UCSD-AML1 (cell line): ENCODE measurements at regions not wholly inside any gene's neighbourhood (a gene's known extent, or its start where the extent isn't known, plus 50 kb on each side); places are given as distances from the start of the nearest gene placed in this dataset.
"Not testable (repeated sequence)": the region's sequence is repeated elsewhere in the genome, so short reads cannot be mapped to it uniquely, and the experiment has no call there.

Experiments used
- DNase-seq: peaks from one replicate; lab custom pipeline; 2025; ENCODE audit not compliant: unreplicated experiment; lab: John Stamatoyannopoulos, UW

DNA sequence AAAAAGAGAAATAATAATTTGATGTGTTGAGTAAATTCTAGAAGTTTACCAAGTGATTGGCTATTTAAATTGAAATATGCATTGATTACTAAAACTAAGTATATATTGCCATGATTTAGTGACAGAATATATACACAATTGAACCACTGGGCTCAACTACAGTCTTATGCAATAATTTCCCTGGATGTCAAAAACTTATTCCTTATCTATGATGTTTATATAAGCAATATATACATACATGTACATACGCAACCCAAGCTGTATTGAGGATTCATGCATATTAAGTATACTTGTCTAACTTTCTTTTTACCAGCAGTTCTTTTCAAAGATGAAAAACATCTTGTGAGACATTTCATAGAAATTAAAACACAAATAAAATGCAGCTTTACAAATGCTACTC lies 165.8 kb downstream of the ZIC4 start:
- DNase-seq = no peak

DNA sequence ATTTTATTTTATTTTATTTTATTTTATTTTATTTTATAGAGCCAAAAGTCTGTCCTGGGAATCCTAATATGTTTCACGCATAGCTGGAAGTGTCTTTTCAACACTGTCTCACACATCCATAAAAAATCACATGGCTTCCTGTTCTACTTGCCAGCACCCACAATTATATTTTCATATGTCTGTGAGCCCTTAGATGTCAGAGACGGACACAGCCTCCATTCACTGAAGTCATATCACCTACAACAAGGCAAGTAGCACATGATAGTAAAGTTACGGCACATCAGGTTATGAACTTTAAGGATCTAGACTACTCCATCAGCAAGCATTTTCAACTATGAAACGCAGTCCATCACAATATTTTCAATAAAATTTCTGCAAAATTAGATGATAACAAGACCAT lies 168.4 kb downstream of the ZIC4 start:
- DNase-seq = no peak

DNA sequence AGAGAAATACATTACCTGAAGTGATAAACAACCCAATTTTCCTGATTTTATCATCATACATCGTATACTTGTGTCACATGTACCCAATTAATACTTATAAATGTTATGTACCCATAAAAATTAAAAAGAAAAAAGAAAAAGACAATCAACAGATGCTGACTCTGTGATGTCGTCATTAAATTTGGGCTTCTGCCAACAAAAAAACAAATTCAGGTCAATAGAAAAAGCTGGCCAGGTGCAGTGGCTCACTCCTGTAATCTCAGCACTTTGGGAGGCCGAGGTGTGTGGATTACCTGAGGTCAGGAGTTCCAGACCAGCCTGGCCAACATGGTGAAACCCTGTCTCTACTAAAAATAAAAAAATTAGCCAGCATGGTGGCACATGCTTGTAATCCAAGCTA lies 174.4 kb downstream of the ZIC4 start:
- DNase-seq = not testable (repeated sequence)

DNA sequence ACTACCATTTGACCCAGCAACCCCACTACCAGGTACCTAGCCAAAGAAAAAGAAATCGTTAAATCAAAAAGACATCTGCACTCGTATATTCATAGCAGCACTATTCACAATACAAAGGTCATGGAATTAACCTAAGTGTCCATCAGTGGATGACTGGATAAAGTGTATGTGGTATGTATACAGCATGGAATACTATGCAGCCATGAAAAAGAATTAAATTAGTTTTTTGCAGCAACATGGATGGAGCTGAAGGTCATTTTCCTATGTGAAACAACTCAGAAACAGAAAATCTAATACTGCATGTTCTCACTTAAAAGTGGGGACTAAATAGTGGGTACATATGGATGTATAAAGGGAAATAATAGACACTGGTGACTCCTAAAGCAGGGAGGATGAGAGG lies 175.2 kb downstream of the ZIC4 start:
- no peak for DNase-seq

DNA sequence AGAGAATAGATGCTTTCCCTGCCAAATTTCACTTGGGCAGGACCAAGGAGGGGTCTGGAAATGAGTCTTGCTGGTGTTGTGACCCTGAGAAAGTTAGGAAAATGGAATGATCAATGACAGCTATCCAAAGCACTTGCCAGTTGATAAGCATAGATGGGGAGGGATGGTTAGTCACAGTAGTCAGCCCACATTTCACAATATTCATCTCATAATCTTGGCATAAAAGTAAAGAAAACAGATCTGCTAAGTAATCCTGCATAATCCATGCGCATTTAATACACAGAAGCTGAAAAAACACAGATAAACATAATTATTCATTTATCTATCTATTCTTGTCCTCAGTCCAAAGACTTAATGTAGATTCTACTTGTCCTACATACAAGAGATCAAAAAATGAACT lies 184.1 kb downstream of the ZIC4 start:
- no peak for DNase-seq

DNA sequence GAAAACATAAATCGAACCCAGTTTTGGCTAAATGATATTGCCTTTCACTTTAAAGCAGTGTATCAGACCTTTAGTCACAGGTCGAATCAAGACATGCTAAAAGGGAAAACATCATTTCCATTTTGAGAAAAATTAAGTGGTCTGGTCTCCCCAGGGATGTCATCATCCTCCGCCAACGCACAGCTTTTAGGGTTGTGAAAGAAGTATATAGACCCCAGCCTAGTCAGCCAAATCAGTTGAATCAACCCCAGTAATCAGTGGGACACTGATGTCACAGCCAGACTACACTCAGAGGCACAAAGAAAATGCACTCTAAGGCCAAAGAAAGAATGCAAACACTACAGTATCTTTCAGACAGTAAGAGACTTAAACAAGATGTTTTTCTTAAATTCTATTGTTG lies 187.4 kb downstream of the ZIC4 start:
- peak; percentile 3 for DNase-seq

DNA sequence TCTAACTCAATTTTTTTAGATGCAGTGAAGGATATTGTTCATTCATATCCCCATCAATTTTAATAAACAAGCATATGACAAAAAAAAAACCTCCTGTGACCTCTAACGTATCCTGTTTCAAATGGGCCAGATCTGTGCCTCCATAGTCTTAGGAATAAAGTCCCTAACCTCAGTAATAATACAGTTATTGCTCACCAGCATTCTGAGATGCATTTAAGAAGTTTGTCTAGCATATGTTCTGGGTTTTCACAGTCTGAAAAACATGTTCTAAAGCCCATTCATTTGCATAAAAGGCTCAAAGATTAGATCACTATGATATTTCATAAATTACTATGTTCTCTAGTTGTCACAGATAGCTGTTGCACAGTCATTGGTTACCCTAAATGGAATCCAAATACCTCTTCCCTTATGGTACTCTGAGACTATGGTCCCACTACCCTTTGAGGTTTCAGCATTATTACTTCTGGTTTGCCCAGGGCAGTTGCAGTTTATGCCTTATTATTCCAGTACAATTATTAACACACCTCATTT lies 190.1 kb downstream of the ZIC4 start:
- no peak for DNase-seq

DNA sequence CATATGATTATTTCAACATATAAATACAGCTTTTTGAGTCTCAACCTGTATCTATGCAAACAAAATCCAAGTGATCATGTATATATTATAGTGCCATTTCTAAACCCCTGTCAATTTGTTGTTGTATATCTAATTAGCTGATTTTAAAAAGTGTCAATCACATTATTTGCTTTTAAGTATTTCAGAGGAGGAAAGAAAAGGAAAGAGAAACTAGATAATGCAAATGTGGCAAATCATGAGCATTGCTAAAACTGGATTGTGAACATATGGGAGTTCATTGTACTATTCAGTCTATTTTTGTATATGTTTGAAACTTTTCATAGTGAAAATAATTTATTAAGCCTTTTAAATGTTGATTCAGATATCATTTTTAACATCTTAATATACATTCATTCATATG lies 190.7 kb downstream of the ZIC4 start:
- no peak for DNase-seq

DNA sequence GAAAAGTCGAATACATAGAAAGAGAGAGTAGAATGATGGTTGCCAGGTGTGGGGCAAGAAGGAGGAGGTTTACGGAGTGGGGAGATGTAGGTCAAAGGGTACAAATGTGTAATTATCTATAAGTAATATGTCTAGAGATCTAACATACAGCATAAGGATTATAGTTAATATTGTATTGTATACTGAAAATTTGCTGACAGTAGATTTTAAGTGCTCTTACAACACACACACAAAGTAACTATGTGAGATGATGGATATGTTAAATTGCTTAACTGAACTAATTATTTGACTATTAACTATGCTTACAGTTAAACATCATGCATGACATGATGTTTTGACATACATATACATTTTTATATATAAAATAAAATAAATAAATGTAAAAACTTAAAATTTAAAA lies 192.7 kb downstream of the ZIC4 start:
- DNase-seq = no peak

DNA sequence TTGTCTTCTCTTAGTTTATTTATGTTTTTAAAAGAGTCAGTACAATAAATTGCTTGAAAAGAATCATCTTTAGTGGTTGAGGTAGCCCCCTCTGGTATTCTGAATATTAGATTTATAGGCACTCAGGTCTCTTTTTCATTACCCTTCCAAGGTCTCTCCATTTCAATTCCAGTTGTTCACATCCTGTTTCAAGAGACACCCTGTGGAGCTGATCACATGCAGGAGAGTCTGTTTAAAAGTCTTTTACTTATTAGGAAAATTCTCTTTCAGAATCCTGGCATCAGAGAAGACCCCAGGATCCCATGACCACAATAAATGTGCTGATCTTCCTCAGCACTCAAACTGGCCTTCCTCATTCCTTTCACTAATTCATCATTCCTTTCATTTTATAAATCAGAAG lies 195.7 kb downstream of the ZIC4 start:
- DNase-seq = no peak

DNA sequence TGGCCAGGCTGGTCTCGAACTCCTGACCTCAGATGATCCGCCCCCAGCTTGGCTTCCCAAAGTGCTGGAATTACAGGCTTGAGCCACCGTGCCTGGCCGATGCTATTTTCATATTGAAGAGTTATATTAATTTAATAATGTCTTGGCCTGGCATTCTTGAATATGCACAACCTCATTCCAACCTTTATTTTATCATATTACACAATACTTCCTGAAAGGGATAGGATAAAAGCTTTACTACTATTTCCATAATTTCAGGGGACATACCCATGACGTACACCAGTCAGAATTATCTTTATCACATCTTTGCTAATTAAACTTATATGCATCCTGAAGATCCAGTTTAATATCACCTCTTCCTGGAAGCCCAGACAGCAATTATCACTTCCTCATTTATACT lies 205.3 kb downstream of the ZIC4 start:
- no peak for DNase-seq

DNA sequence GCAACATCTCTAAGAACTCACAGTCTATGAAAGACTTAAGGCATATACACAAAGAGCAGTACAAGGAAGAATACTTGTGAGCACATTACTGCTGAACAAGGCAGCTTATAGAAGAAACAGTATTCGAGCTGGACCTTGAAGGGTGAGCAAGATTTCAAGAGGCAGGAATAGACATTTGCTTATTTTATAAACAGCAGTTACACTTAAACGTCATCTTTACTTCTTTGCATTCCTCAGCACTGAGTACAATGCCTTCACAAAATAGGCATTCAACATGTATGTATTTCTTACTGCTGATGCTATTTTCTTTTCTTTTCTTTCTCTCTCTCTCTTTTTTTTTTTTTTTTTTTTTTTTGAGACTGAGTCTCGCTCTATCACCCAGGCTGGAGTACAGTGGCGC lies 205.8 kb downstream of the ZIC4 start:
- no peak for DNase-seq

DNA sequence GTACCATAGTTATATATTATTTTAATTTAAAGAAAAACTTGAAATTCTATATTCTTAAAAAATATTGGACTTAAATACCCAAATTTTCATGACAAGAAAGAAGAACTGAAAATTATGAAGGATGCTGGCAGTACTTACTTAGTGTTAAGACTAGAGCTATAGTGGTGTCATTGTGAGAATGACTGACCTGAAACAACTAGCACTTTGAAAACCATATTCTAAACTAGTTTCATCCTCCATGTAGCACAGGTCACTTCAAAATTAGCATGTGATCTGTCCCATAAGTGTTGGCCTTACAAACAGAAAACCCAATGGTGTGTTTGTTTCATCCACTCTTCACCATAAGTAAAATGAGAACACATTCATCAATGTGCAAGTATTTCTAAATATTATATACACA lies 208.6 kb downstream of the ZIC4 start:
- no peak for DNase-seq

DNA sequence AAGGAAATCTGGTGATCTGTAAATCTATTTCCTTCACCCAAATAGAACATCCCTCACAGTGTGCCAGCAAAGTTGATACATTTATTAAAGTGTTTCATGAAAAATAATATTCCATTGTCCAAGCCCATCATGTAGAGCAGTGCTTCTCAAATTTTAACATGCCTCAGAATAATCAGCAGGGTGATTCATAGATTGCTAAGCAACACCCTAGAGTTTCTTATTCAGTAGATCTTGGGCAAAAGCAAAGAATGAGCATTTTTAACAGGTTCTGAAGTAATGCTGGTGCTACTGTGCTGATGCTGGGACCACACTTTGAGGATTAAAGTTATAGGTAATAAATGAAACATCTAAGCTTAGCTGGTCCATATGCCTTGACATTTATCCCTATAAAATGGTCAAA lies 210.5 kb downstream of the ZIC4 start:
- DNase-seq = no peak

DNA sequence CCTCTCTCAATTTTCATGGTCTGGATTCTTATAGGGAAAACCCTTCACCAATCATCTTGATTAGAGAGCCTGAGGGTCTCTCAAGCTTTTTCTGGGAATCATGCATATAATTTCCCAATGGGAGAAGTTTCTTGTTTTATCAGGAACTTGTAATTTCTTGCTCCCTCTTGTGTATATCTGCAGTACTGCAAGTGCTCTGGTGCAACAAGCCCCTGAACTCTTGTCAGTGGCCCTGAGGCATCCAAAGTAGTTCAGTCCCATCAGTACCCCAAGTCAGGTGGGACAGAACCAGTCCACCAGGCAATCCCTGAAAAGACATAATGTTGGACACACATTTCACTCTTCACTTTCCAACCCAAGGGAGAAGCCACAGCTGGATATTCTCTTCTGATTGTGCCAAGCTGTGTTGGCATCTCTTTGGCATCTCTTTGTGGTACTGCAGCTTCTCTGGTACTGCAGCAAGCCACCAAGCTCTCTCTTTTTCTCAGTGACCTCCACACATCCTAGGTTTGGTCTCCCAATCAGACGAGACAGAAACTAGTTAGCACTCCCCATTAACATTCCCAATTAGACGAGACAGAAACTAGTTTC lies 214.5 kb downstream of the ZIC4 start:
- peak; percentile 2 for DNase-seq

DNA sequence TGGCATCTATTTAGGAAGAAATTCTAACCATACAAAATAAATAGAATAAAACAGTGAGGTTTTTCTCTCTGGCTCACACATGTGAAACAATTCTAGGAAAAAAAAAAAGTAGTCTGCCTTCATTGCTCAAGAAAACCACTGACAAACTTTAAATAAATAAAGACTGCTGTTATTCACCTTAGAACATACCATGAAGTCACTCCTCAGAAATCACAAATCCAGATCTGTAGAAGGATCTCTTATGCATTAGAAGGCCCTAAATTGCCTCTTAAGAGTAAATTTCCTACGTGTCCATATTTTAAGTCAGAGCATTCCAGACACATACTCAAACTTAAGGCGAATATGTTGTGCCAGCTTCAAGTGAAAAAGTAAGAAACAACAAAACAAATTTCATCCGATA lies 217.3 kb downstream of the ZIC4 start:
- DNase-seq = no peak

DNA sequence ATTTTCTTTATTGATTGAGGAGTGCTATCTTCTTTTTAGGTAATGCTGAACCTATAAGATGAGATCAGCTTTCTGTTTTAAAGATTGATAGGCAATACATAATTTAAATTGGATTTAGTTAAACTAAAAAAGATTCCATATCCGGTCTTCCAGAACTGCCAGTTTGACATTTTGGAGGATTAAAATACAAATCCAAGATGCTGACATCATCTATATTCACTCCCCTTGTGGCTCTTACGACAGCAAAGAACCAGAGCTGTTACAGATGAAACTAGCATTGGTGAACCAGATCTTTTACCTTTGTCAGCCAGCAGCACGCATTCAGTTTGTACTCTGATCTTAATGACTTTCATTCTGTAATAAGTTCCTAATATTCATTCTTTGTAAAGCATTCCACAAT lies 218.7 kb downstream of the ZIC4 start:
- DNase-seq = no peak

DNA sequence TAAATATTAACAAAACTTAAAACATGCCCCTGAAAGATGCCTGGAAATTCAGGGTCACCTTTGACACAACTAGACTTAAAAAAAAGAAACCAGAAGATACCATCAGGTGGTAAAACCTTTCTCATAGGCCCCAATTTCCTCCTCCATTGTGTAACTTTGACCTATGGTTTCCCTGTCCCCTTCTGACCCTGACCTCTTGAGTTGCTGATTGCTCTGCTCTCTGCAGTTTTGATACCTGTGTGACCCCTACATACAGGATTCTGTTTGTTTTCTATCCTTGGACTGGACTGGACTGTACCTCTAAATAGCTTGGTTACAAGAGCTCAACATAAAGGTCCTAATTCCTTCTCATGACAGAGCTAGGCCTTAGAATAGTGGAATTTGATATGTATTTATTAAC lies 220.6 kb downstream of the ZIC4 start:
- no peak for DNase-seq

DNA sequence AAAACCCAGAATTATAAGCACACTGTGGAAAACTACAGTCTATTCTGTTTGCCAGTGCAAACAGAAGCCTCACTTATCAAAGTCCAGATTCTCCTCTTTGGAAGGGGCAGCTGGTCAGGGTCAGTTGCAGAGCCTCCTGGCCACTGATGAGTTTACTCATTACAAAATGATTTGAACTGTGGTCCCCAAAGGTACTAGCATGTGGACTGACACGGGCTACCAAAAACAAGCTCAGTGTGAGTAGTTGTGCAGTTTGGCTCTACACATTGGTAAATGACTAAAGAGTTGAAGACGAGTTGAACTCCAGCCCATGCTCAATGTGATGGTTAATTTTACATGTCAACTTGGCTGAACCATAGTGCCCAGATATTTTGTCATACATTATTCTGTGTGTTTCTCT lies 221.5 kb downstream of the ZIC4 start:
- no peak for DNase-seq

DNA sequence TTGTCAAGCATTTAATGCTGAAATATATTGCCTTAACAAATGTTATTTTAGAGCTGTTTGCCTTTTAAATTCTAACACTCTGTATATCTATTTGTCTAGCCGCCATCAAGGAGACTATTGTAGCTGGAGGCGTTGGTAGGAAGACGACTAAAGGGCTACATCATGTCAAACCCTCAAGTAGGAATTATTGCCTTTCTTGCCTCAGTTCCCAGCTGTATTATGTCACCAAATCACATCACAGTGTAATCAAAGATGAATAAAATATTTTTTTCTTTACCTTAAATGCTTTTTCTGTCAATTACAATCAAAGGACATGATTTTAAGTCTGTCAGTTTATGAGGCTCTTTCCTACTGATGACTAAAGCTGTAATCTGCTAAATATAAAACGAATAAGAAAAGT lies 233.1 kb downstream of the ZIC4 start:
- no peak for DNase-seq

DNA sequence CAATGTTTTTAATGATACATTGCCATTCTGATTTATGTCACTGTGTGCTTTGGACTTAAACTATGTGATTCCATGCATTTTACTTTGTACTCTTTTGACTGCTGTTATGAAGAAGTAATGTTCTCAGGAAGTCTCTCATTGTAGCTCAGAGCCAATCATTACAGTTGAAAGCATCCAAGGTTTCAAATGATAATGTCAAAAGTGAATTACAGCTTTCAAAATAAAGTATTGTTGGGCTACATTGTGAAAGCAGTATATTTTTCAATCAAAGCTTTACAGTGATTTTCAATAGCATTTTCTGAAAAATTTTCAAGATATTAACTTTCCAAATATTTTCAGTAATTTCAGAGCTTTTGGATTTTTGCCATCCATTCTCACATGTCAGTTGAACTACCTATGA lies 243.6 kb downstream of the ZIC4 start:
- no peak for DNase-seq

DNA sequence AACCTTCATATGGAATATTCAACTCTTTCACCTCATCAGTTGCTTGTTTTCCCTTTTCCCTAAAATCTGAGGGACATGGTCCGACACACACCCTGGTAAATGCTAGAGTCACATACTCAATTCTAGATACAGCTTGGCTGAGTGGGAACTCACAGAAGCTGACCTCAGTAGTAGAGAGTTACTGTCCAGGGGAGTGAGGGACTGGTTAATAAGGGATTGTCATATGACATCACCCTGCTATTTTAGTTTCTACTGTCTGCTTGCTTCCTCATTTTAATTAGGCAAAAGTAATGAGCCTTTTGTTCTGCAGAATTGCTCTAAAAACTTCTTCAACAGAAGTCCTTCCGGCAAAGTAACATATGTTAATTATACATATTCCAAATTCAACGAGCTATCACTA lies 244.5 kb downstream of the ZIC4 start:
- DNase-seq = no peak

DNA sequence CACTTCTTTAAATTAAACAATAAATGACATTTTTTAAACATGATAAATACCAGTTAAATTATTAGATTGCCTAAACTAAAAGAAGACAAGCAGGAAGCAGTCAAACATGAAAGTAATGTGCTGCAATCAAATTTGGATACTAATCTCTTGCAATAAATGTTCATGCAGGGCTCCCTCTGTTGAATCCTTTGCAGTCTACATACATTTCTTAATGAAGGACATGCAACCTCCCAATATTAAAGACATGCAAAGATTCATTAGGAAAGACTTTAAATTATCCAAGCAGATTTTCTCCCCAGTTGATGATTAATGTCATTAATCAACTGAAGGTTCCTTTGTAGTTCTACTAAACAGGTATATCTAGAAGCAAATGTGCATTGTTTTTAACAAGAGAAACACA lies 245.4 kb downstream of the ZIC4 start:
- no peak for DNase-seq

DNA sequence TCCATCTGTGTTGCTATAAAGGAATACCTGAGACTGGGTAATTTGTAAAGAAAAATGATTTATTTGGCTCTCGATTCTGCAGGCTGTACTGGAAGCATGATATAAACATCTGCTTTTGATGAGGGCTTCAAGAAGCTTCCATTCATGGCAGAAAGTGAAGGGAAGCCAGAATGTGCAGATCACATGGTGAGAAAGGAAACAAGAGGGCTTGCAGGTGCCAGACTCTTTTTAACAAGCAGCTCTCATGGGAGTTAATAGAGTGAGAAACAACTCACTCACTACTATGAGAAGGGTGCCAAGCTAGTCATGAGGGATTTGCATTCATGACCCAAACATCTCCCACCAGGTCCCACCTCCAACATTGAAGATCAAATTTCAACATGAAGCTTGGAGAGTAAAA lies 247.2 kb downstream of the ZIC4 start:
- DNase-seq = no peak
